Astrocyte (in vitro differentiated cells and primary cell): ENCODE measurements at regions not wholly inside any gene's neighbourhood (a gene's known extent, or its start where the extent isn't known, plus 50 kb on each side); places are given as distances from the start of the nearest gene placed in this dataset.

Experiments used
- DNase-seq: peaks from one replicate; pipeline ENCODE4 v3.0.0-alpha.2; 2010; ENCODE audit warnings: low read depth
- FAIRE-seq: peaks from 2 replicates; lab custom pipeline; 2011; peaks lifted over from hg19 to GRCh38; lab: Jason Lieb, UNC
- H2AFZ ChIP-seq: 2 replicates; pipeline ENCODE4 v1.6.0; 2012; ENCODE audit warnings: low read depth, low read length, inconsistent platforms
- H3K27ac ChIP-seq: 2 replicates; pipeline ENCODE4 v1.5.1; 2011; ENCODE audit warnings: low read depth, low read length, inconsistent platforms
- H3K27me3 ChIP-seq: 2 replicates; pipeline ENCODE4 v1.6.0; 2011; ENCODE audit warnings: low read length, inconsistent platforms; ENCODE audit not compliant: insufficient read depth
- H3K36me3 ChIP-seq: 2 replicates; pipeline ENCODE4 v1.5.1; 2011; ENCODE audit warnings: low read length, inconsistent platforms; ENCODE audit not compliant: insufficient read depth
- H3K4me1 ChIP-seq: 2 replicates; pipeline ENCODE4 v1.5.1; 2011; ENCODE audit warnings: low read length, inconsistent platforms; ENCODE audit not compliant: insufficient read depth
- H3K4me2 ChIP-seq: 2 replicates; pipeline ENCODE4 v1.6.0; 2012; ENCODE audit warnings: low read length, inconsistent platforms
- H3K4me3 ChIP-seq: 2 replicates; pipeline ENCODE4 v1.5.1; 2011; ENCODE audit warnings: low read depth, mild to moderate bottlenecking, low read length, inconsistent platforms; ENCODE audit not compliant: insufficient read depth
- H3K79me2 ChIP-seq: 2 replicates; pipeline ENCODE4 v1.6.0; 2012; ENCODE audit warnings: mild to moderate bottlenecking, low read length, inconsistent platforms; ENCODE audit not compliant: insufficient read depth
- H3K9ac ChIP-seq: 2 replicates; pipeline ENCODE4 v1.6.0; 2012; ENCODE audit warnings: mild to moderate bottlenecking, low read length, inconsistent platforms
- H3K9me3 ChIP-seq: 2 replicates; pipeline ENCODE4 v1.5.1; 2012; ENCODE audit warnings: low read depth, mild to moderate bottlenecking, low read length, inconsistent platforms; ENCODE audit not compliant: insufficient read depth
- H4K20me1 ChIP-seq: 2 replicates; pipeline ENCODE4 v1.6.0; 2012; ENCODE audit warnings: low read length, inconsistent platforms; ENCODE audit not compliant: insufficient read depth
- H3K27ac Mint-ChIP-seq: one replicate; pipeline ENCODE4 v1.8.0; 2021; ENCODE audit warnings: mild to moderate bottlenecking, mixed read lengths; ENCODE audit not compliant: unreplicated experiment
- H3K27me3 Mint-ChIP-seq: one replicate; pipeline ENCODE4 v1.8.0; 2021; ENCODE audit warnings: low read depth, mixed read lengths; ENCODE audit not compliant: unreplicated experiment
- H3K36me3 Mint-ChIP-seq: one replicate; pipeline ENCODE4 v1.8.0; 2021; ENCODE audit warnings: low read depth, mixed read lengths; ENCODE audit not compliant: unreplicated experiment
- H3K4me1 Mint-ChIP-seq: one replicate; pipeline ENCODE4 v1.8.0; 2021; ENCODE audit warnings: low read depth, mixed read lengths; ENCODE audit not compliant: unreplicated experiment
- H3K4me3 Mint-ChIP-seq: one replicate; pipeline ENCODE4 v1.8.0; 2021; ENCODE audit warnings: mild to moderate bottlenecking, moderate library complexity, mixed read lengths; ENCODE audit not compliant: unreplicated experiment
- H3K9me3 Mint-ChIP-seq: one replicate; pipeline ENCODE4 v1.8.0; 2021; ENCODE audit warnings: mild to moderate bottlenecking, mixed read lengths; ENCODE audit not compliant: unreplicated experiment
- CTCF ChIP-seq: IDR thresholded peaks from 2 replicates; pipeline ENCODE4 v1.5.1; 2011; ENCODE audit warnings: low read depth, mild to moderate bottlenecking, inconsistent platforms, low read length, moderate library complexity; ENCODE audit not compliant: insufficient read depth
- EZH2 ChIP-seq: IDR thresholded peaks from 2 replicates; pipeline ENCODE4 v1.6.1; 2012; ENCODE audit warnings: mild to moderate bottlenecking, low read length, inconsistent platforms; ENCODE audit not compliant: insufficient read depth

DNA sequence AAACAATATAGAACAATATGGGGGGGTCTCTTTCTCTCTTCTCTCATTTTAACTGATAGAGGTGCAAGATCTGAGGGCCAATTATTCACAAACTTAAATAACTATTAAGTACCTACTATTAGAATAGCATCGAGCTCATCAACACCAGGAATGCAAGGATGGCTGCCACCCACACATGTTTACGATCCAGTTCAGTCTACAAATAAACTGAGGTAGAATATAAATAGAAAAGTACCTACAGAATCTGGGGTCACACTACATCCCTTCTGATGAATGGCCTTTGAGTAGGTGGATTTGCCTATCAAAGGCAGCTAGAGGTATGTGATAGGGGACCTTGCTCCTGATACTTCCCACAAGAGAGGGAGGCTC, 91.8 kb upstream of the ZNF366 start:
- FAIRE-seq: no peak
- H2AFZ ChIP-seq: no peak overlapping the region

GRCh38 chr5:72598401-72599064, 91.3 kb upstream of the ZNF366 start:
- Histone ChIP-seq H3K36me3 (no peaks in the 10 kb centered on the region), H3K4me3 (no peak overlapping the region), H3K9ac (peak overlapping the region; percentile 46), H3K27ac (peak overlapping the region; percentile 99), H3K4me2 (peak overlapping the region; percentile 77), H3K9me3 (peaks cover 3% of the 10 kb centered on the region), H3K4me1 (peaks cover 44% of the 10 kb centered on the region), H2AFZ (no peak overlapping the region), H4K20me1 (no peaks in the 10 kb centered on the region), H3K27me3 (no peaks in the 10 kb centered on the region), H3K79me2 (no peaks in the 10 kb centered on the region)
- FAIRE-seq (peak; percentile 49), DNase-seq (peak; percentile 27)
- Mint-ChIP-seq H3K4me1 (peaks cover 12% of the 10 kb centered on the region), H3K9me3 (peaks cover 9% of the 10 kb centered on the region), H3K36me3 (no peaks in the 10 kb centered on the region), H3K27me3 (no peaks in the 10 kb centered on the region), H3K4me3 (peak overlapping the region; percentile 6), H3K27ac (no peak overlapping the region)
- TF ChIP-seq EZH2: no peak
- no peak for TF ChIP-seq CTCF

More for the DNA sequence above, 91.8 kb upstream of the ZNF366 start:
- no peaks in the 10 kb centered on the region for H3K27me3 ChIP-seq
- Mint-ChIP-seq H3K27ac (no peak overlapping the region), H3K4me3 (peak overlapping the region; percentile 6), H3K4me1 (peaks cover 12% of the 10 kb centered on the region), H3K27me3 (no peaks in the 10 kb centered on the region), H3K9me3 (peaks cover 9% of the 10 kb centered on the region), H3K36me3 (no peaks in the 10 kb centered on the region)
- H3K4me3 ChIP-seq: no peak overlapping the region
- H3K4me2 ChIP-seq: peak overlapping the region; percentile 83
- peak overlapping the region; percentile 84 for H3K9ac ChIP-seq
- peaks cover 44% of the 10 kb centered on the region for H3K4me1 ChIP-seq
- H3K79me2 ChIP-seq: no peaks in the 10 kb centered on the region
- no peak for DNase-seq
- H4K20me1 ChIP-seq: no peaks in the 10 kb centered on the region
- peaks cover 3% of the 10 kb centered on the region for H3K9me3 ChIP-seq
- H3K27ac ChIP-seq: peak overlapping the region; percentile 99
- TF ChIP-seq EZH2: no peak
- TF ChIP-seq CTCF: no peak
- H3K36me3 ChIP-seq: no peaks in the 10 kb centered on the region

DNA sequence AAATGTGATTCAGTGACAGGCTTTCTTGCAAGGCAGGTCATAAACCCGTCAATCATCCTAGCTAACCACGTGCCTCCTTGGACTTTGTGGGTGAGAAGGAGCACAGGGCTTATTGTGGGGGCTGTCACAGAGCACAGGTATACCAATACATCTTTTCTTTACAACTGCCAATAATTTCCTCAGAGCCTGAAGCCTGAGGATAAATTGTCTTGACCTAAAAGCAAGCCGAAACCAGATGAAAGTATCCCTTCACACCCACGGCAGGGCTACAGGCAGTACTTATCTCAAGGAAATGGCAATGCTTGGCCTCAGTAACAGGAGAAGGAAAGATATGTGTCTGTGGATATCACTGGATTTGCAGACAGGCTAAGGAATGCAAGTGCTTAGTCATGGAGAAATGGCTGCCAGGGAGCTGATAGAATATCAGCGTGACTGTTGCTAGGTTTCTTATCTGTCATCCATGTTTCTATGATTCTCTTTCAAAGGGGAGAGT, 90.3 kb upstream of the ZNF366 start:
- H4K20me1 ChIP-seq: no peaks in the 10 kb centered on the region
- peaks cover 44% of the 10 kb centered on the region for H3K4me1 ChIP-seq
- Mint-ChIP-seq H3K9me3 (peaks cover 9% of the 10 kb centered on the region), H3K27me3 (no peaks in the 10 kb centered on the region), H3K36me3 (no peaks in the 10 kb centered on the region), H3K4me1 (peaks cover 12% of the 10 kb centered on the region), H3K4me3 (no peak overlapping the region), H3K27ac (no peak overlapping the region)
- H3K27me3 ChIP-seq: no peaks in the 10 kb centered on the region
- H3K9me3 ChIP-seq: peaks cover 3% of the 10 kb centered on the region
- FAIRE-seq (peak; percentile 43), DNase-seq (peak; percentile 95)
- peak overlapping the region; percentile 77 for H3K4me2 ChIP-seq
- no peaks in the 10 kb centered on the region for H3K79me2 ChIP-seq
- H3K36me3 ChIP-seq: no peaks in the 10 kb centered on the region
- peak overlapping the region; percentile 27 for H3K4me3 ChIP-seq
- TF ChIP-seq EZH2: no peak
- TF ChIP-seq CTCF: no peak
- peak overlapping the region; percentile 76 for H3K9ac ChIP-seq
- no peak overlapping the region for H2AFZ ChIP-seq
- H3K27ac ChIP-seq: peak overlapping the region; percentile 99
